ENCODE measurements at regions not wholly inside any gene's neighbourhood (a gene's known extent, or its start where the extent isn't known, plus 50 kb on each side); places are given as distances from the start of the nearest gene placed in this dataset.

- CTCF ChIA-PET (ENCODE audit: low intra/inter-chr PET ratio) = no interaction called here
- BruUV-seq (replicated peaks) = no TSS peak
- H3K9me1 ChIP-seq (ENCODE audit: control insufficient read depth, insufficient read depth, low read length) = no peaks in the 10 kb centered on the region
- in situ Hi-C loops (cut with MboI) = no loop called here
- H3K27me3 ChIP-seq (ENCODE audit: control insufficient read depth in 2 of 2, insufficient read depth in 2 of 2, low read length in 2 of 2) = no peaks in the 10 kb centered on the region
- POLR2A ChIA-PET = no interaction called here
- H3K36me3 ChIP-seq (ENCODE audit: control insufficient read depth, insufficient read depth, low read length) = no peaks in the 10 kb centered on the region
- no peak overlapping the region for H3K9ac ChIP-seq (ENCODE audit: insufficient read depth in 1 of 2, low read depth in 2 of 2, low read length in 2 of 2)
- H3K4me3 ChIP-seq = no peak overlapping the region
- no peaks in the 10 kb centered on the region for H3K79me2 ChIP-seq (ENCODE audit: control insufficient read depth, insufficient read depth, low read length)
- no peaks in the 10 kb centered on the region for H3K9me3 ChIP-seq (replicated peaks; ENCODE audit: control insufficient read depth, insufficient read depth, low read depth, low read length)
- WGBS (ENCODE audit: insufficient coverage, low coverage, missing lambda C conversion rate) = 0% methylated on average over 4 of the region's 4 CpGs
- ATAC-seq (no peak), FAIRE-seq (no peak), DNase-seq (ENCODE audit: extremely low read depth in 1 of 4, low spot score in 3 of 4) (no peak)
- H2AFZ ChIP-seq (ENCODE audit: low read depth, low read length) = no peak overlapping the region
- H3K27ac ChIP-seq (ENCODE audit: extremely low read depth, low read depth, low read length) = no peak overlapping the region
- intact Hi-C loops (cut with micrococcal nuclease) = no loop called here
- no peak overlapping the region for H3K4me2 ChIP-seq (ENCODE audit: insufficient read depth, low read length)
- H4K20me1 ChIP-seq (replicated peaks; ENCODE audit: control insufficient read depth, insufficient read depth, low read length) = no peaks in the 10 kb centered on the region
- no peaks in the 10 kb centered on the region for H3K4me1 ChIP-seq (replicated peaks in 1 of 2; ENCODE audit: control insufficient read depth in 2 of 2, insufficient read depth in 2 of 2, low read length in 2 of 2)
- TF ChIP-seq CLOCK (CRISPR knock-in tag; IDR thresholded peaks at IDR 0.05; ENCODE audit: borderline replicate concordance) (no peak), MTA3 (IDR thresholded peaks at IDR 0.05; ENCODE audit: borderline replicate concordance) (no peak), ZNF165 (CRISPR knock-in tag; IDR thresholded peaks at IDR 0.05; ENCODE audit: borderline replicate concordance) (no peak), ZNF143 (CRISPR knock-in tag; IDR thresholded peaks at IDR 0.05) (no peak), CHD7 (IDR thresholded peaks at IDR 0.05; ENCODE audit: low read depth, low read length) (no peak), CEBPB (tag; IDR thresholded peaks at IDR 0.05) (no peak), KAT8 (IDR thresholded peaks at IDR 0.05; ENCODE audit: low read depth) (no peak), PKNOX1 (IDR thresholded peaks at IDR 0.05) (no peak), NFE2L1 (tag; IDR thresholded peaks at IDR 0.05; ENCODE audit: borderline replicate concordance, low read depth) (no peak)
Measured at GRCh38 chrX:4185086-4185485, 471.6 kb upstream of the PRKX start.
